Epithelial cell of proximal tubule (primary cell): ENCODE measurements at regions not wholly inside any gene's neighbourhood (a gene's known extent, or its start where the extent isn't known, plus 50 kb on each side); places are given as distances from the start of the nearest gene placed in this dataset.

ENCODE experiments used
- DNase-seq: peaks from one replicate; pipeline ENCODE4 v3.0.0-alpha.2; 2011; ENCODE audit warnings: low read depth
- H3K4me3 ChIP-seq: 2 replicates; pipeline ENCODE4 v1.5.1; 2011; ENCODE audit warnings: low read depth, mild to moderate bottlenecking, low read length
- TF ChIP-seq, protein P1 (sequence below): conservative IDR thresholded peaks from 2 replicates; pipeline ENCODE4 v1.5.1; 2012; ENCODE audit warnings: low read depth, mild to moderate bottlenecking, low read length

DNA sequence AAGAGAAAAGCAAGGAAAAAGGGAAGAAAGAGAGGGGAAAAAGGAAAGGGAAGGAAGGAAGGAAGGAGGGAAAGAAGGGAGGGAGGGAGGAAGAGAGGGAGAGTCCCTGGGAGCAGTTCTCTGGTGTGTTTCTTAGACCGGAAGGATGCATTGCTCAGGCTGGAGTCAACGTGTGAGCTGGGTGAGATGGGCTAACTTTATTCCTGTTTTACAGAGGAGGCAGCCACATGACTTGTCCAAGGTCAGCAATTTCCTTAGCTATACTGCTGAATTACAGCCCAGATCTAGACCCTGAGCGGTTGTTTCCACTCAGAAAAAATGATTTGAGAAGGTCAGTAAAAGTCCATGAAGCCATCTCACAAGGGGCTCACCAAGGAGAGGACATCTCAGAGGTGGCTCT lies 86.6 kb upstream of the APCDD1 start:
- DNase-seq = no peak
- TF ChIP-seq, protein P1, sequence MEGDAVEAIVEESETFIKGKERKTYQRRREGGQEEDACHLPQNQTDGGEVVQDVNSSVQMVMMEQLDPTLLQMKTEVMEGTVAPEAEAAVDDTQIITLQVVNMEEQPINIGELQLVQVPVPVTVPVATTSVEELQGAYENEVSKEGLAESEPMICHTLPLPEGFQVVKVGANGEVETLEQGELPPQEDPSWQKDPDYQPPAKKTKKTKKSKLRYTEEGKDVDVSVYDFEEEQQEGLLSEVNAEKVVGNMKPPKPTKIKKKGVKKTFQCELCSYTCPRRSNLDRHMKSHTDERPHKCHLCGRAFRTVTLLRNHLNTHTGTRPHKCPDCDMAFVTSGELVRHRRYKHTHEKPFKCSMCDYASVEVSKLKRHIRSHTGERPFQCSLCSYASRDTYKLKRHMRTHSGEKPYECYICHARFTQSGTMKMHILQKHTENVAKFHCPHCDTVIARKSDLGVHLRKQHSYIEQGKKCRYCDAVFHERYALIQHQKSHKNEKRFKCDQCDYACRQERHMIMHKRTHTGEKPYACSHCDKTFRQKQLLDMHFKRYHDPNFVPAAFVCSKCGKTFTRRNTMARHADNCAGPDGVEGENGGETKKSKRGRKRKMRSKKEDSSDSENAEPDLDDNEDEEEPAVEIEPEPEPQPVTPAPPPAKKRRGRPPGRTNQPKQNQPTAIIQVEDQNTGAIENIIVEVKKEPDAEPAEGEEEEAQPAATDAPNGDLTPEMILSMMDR = no peak
- H3K4me3 ChIP-seq = no peak overlapping the region

DNA sequence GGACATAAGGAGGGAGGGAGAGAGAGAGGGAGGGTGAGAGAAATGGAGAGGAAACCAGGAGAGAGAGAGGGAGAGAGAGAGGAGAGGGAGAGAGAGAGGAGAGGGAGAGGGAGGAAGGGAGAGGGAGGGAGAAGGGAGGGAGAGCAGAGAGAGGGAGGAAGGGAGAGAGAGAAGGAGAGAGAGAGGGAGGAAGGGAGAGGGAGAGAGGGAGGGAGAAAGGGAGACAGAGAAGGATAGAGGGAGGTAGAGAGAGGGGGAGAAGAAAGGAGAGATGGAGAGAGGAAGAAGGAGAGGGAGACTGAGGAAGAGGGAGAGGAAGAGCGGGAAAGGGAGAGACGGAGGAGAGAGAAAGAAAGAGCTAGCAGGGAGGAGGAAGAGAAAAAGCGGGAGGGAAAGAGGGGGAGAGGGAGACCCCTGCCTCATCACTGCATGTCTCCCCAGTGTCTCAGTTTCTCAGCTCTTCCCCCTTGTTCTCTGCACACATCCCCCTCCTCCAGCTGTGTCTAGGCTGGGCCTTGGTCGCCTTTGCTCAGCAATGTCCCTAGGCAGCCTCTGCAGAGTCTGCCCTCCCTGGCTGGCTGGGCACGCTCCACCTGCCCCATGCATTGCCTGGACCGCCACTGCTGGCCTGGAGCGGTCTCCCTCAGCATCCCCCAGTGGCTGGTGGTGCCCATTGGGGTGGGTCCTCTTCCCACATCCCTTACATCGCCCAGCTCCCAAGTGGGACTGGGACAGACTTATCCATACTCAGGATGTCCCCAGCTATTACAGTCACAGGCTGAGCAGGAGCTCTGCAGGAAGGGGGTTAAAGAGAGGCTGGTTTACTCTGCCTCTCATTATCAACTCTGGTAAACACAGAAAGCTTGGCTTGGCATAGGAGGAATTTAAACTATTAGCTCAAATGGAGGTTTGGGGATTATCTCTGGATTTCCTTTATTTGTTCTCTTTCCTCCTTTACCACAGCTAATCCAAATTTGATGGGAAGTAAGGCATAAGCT lies 85.7 kb upstream of the APCDD1 start:
- H3K4me3 ChIP-seq = no peak overlapping the region
- DNase-seq = no peak
- TF ChIP-seq, protein P1 = no peak

DNA sequence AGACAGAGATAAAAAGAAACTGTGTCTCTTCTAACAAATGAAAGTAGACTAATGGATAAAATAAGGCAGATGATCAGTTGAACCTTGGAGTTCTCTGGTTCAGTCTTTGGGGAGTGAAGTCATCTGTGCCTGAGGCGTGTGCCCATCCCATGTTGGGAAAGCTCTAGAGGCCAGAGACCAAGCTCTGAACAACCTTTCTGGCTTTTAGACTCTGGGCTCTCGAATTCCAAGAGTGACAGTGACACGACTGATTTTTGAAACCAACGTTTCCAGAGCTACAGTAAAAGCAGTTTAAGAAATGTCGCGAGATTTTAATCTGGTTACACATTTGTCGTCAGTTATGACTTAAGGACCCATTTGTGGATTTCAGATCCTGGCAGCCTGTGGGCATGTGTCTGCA lies 83.7 kb upstream of the APCDD1 start:
- no peak overlapping the region for H3K4me3 ChIP-seq
- no peak for DNase-seq
- TF ChIP-seq, protein P1 = no peak

DNA sequence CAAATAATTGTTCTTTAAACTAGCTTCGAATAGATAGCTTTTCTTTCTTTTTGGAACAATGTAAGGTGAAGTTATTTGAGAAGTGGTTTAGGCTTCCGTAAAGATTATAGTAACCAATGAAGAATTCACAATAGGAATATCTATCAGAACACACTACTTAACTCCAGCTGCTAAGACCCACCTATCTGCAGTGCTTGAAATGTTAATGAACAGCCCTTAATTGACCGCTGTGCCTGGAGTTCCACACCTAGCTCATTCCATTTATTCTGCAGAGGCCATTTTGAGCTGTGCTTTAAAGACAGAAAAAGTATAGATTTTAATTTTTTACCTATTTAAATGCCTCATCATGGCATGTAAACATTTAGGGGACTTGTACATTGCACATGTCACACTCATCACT lies 83.3 kb upstream of the APCDD1 start:
- no peak overlapping the region for H3K4me3 ChIP-seq
- TF ChIP-seq, protein P1 = no peak
- no peak for DNase-seq

DNA sequence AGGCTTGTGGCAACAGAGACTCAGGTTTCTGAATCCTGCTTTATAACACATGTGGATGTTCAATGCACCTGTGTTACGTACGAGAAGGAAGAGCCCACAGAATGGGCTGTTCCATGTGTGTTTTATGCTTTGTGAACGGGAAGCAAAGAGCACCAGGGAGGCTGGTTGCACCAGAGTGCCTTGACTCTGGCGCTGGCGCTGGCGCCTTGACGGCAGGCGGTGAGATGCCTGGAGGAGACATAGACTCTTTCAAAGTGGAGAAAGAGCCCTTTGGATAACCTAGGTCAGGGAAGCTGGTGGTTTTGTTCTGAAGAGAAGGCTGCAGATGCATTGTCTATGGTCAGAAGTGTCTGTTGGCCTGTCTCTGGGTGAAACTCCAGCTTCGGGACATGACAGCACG lies 80.2 kb upstream of the APCDD1 start:
- TF ChIP-seq, protein P1 = no peak
- no peak for DNase-seq
- no peak overlapping the region for H3K4me3 ChIP-seq

DNA sequence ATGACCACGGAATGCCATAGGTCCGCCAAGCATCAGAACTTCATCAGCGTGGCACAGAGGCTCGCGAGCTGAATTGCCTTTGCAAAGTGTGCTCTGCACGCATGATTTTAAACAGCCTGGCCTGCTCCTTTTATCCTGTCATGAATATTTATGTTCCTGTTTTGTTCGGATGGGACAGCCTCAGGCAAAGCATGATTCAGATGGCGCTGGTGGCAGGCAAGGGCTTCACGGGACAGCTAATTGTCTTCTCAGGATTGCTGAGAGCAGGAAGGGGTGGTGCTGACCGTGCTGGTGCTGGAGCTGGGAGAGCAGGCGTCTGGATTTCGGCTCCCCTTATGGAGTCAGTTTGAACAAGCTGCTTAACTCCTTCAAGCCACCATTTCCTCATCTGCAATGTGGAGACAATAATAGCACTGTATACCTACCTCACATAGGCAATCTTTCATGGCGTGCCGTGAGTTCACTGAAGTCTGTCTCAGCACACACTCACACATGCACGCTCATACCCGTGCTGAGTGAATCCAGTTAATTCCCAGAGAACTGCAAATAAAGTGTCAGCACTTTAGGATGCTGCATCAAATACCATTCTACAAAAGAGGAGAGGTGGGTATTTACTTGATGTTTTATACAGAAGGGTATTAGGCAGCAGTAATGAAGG lies 79.7 kb upstream of the APCDD1 start:
- TF ChIP-seq, protein P1 = no peak
- H3K4me3 ChIP-seq = no peak overlapping the region
- no peak for DNase-seq
